ENCODE measurements at regions not wholly inside any gene's neighbourhood (a gene's known extent, or its start where the extent isn't known, plus 50 kb on each side); places are given as distances from the start of the nearest gene placed in this dataset.

- no peak for DNase-seq (ENCODE audit: low spot score)
- TF ChIP-seq CTCF (IDR thresholded peaks at IDR 0.05; ENCODE audit: extremely low read depth, missing control alignments) = no peak
Measured at GRCh38 chr6:113380591-113380990, 476.6 kb upstream of the MARCKS start.

- TF ChIP-seq CTCF (IDR thresholded peaks at IDR 0.05; ENCODE audit: extremely low read depth, missing control alignments) = no peak
- DNase-seq (ENCODE audit: low spot score) = no peak
Measured at GRCh38 chr6:113381232-113381631, 475.9 kb upstream of the MARCKS start.

GRCh38 chr6:113381959-113382358, 475.2 kb upstream of the MARCKS start:
- DNase-seq (ENCODE audit: low spot score) = peak; percentile 11
- no peak for TF ChIP-seq CTCF (IDR thresholded peaks at IDR 0.05; ENCODE audit: extremely low read depth, missing control alignments)

GRCh38 chr6:113383701-113384100, 473.4 kb upstream of the MARCKS start:
- no peak for TF ChIP-seq CTCF (IDR thresholded peaks at IDR 0.05; ENCODE audit: extremely low read depth, missing control alignments)
- no peak for DNase-seq (ENCODE audit: low spot score)

- TF ChIP-seq CTCF (IDR thresholded peaks at IDR 0.05; ENCODE audit: extremely low read depth, missing control alignments) = no peak
- DNase-seq (ENCODE audit: low spot score) = no peak
Measured at GRCh38 chr6:113385020-113385431, 472.1 kb upstream of the MARCKS start.

GRCh38 chr6:113388996-113389395, 468.1 kb upstream of the MARCKS start:
- no peak for DNase-seq (ENCODE audit: low spot score)
- TF ChIP-seq CTCF (IDR thresholded peaks at IDR 0.05; ENCODE audit: extremely low read depth, missing control alignments) = no peak

GRCh38 chr6:113392551-113393055, 464.5 kb upstream of the MARCKS start:
- no peak for TF ChIP-seq CTCF (IDR thresholded peaks at IDR 0.05; ENCODE audit: extremely low read depth, missing control alignments)
- no peak for DNase-seq (ENCODE audit: low spot score)

Measured in GM20000 (cell line).